ENCODE measurements at regions not wholly inside any gene's neighbourhood (a gene's known extent, or its start where the extent isn't known, plus 50 kb on each side); places are given as distances from the start of the nearest gene placed in this dataset.

- ATAC-seq (ENCODE audit: low read depth in 2 of 2) (no peak), DNase-seq (no peak)
- Mint-ChIP-seq H3K36me3 (peaks cover 0 to 5% of the 10 kb centered on the region in 2 donors), H3K27ac (no peak overlapping the region), H3K9me3 (peaks cover 0 to 19% (median 5%) of the 10 kb centered on the region in 7 donors), H3K4me1 (peaks cover 0 to 2% (median 0%) of the 10 kb centered on the region in 3 donors), H3K4me3 (no peak overlapping the region), H3K27me3 (peaks cover 0 to 4% (median 0%) of the 10 kb centered on the region in 3 donors)
These were observed 130.5 kb upstream of the NOX3 start for GRCh38 chr6:155586090-155586489.

DNA sequence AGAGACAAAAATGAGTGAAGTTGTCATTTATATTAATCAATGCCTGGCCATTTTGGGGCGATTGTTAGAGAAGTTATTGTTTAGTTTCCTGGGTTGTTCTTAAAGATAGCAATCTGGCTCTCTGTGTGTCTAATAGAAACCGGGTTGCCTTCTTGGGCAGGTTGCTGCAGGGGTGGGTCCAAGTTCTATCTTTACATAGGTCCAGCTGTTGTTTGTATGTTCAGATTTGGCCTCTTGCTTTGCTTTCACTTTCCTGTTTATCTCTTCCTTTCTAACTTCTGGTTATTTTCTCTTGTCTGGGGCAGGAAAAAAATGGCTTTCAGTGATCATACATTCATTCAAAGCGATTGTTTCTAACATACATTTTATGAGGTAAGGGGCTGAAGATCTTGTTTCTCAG, 128.4 kb upstream of the NOX3 start:
- Mint-ChIP-seq H3K9me3 (peaks cover 0 to 19% (median 5%) of the 10 kb centered on the region in 7 donors), H3K4me1 (peaks cover 0 to 2% (median 0%) of the 10 kb centered on the region in 3 donors), H3K4me3 (no peak overlapping the region), H3K27me3 (peaks cover 0 to 4% (median 0%) of the 10 kb centered on the region in 3 donors), H3K27ac (no peak overlapping the region), H3K36me3 (peaks cover 0 to 5% of the 10 kb centered on the region in 2 donors)
- DNase-seq (no peak), ATAC-seq (ENCODE audit: low read depth in 2 of 2) (no peak)

GRCh38 chr6:155582016-155582991, 126.7 kb upstream of the NOX3 start:
- DNase-seq (no peak), ATAC-seq (ENCODE audit: low read depth in 2 of 2) (no peak)
- H3K4me1 Mint-ChIP-seq = peaks cover 0 to 2% (median 0%) of the 10 kb centered on the region in 3 donors
- no peaks in the 10 kb centered on the region for H3K27me3 Mint-ChIP-seq
- H3K27ac Mint-ChIP-seq = no peak overlapping the region
- H3K4me3 Mint-ChIP-seq = no peak overlapping the region
- no peaks in the 10 kb centered on the region for H3K36me3 Mint-ChIP-seq
- peaks cover 0 to 7% (median 0%) of the 10 kb centered on the region in 7 donors for H3K9me3 Mint-ChIP-seq

DNA sequence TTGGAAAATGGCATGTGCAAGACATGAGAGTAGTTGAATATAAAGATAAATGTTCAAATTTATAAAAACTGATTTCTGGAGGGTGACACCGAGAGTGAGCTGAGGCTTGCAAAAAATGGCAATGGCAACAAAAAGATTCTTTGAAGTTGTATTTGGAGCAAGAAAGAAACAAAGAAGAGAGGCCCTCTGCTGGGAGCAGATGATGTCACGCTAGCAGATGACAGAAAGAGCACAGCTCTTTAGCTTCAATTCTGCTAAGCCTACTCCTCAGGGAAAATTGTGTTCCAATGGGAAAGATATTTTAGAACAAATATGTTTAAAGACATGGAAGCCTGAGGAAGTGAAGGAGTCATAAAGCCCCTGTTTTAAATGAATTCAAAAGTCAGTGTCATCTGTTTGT, 125.3 kb upstream of the NOX3 start:
- H3K4me1 Mint-ChIP-seq = peaks cover 0 to 2% (median 0%) of the 10 kb centered on the region in 3 donors
- H3K27me3 Mint-ChIP-seq = no peaks in the 10 kb centered on the region
- H3K36me3 Mint-ChIP-seq = no peaks in the 10 kb centered on the region
- ATAC-seq (ENCODE audit: low read depth in 2 of 2) = no peak
- no peak for DNase-seq
- H3K9me3 Mint-ChIP-seq = peaks cover 0 to 16% (median 3%) of the 10 kb centered on the region in 7 donors
- H3K4me3 Mint-ChIP-seq = no peak overlapping the region
- H3K27ac Mint-ChIP-seq = no peak overlapping the region

GRCh38 chr6:155578251-155578650, 122.6 kb upstream of the NOX3 start:
- Mint-ChIP-seq H3K9me3 (peaks cover 0 to 9% (median 0%) of the 10 kb centered on the region in 7 donors), H3K4me1 (no peaks in the 10 kb centered on the region), H3K4me3 (no peak overlapping the region), H3K36me3 (no peaks in the 10 kb centered on the region), H3K27me3 (peaks cover 0 to 13% (median 9%) of the 10 kb centered on the region in 3 donors), H3K27ac (no peak overlapping the region)
- ATAC-seq (ENCODE audit: low read depth in 2 of 2) (no peak), DNase-seq (no peak)

DNA sequence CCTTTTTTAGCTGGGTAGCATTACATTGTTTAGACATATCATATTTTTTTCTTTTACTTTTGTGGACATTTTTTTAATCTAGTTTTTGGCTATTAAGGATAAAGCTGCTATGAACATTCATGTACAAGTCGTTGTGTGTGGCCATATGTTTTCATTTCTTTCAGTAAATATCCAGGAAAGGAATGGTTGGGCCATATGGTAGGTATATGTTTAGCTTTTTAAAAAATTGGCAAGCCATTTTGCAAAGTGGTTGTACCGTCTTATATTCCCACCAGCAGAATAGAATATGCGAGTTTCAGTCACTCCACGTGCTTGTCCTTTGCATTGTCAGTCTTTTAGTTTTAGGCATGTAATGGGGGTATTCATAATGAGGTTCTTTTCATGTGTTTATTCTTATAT, 106.3 kb upstream of the NOX3 start:
- ATAC-seq (ENCODE audit: low read depth in 2 of 2) (no peak), DNase-seq (no peak)
- Mint-ChIP-seq H3K4me3 (no peak overlapping the region), H3K36me3 (no peaks in the 10 kb centered on the region), H3K27ac (no peak overlapping the region), H3K4me1 (no peaks in the 10 kb centered on the region), H3K9me3 (peaks cover 0 to 9% (median 2%) of the 10 kb centered on the region in 7 donors), H3K27me3 (no peaks in the 10 kb centered on the region)

DNA sequence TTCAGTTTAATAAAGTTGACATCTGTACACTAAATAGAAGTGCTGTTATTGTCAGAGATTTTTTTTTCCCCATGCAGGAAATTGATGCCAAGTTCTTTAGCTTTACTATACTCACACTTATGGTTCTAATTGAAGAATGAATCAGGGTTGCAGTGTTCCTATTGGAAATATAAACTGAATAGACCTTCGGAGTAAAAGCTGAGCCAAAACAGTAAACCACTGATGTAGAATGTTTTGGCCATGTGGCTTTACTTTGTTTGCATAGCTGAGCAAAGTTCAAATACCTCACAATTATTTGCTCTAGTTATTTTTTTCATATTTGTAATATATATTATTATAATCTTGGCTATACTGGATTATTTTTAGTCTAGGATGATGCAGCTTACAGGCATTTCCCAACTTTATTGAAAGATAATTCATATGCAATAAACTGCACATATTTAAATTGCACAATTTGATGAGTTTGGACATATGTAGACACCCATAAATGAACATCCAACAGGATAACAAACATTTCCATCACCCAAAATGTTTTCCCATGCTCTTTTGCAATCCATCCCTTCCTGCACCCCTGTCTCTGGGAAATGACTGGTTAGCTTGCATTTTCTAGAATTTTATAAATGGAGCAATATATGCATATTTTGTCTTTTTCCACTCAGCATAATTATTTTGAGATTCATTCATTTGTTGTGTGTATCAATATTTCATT, 105.8 kb upstream of the NOX3 start:
- H3K4me3 Mint-ChIP-seq = no peak overlapping the region
- no peaks in the 10 kb centered on the region for H3K36me3 Mint-ChIP-seq
- peaks cover 0 to 9% (median 2%) of the 10 kb centered on the region in 7 donors for H3K9me3 Mint-ChIP-seq
- H3K27me3 Mint-ChIP-seq = no peaks in the 10 kb centered on the region
- no peak for DNase-seq
- no peaks in the 10 kb centered on the region for H3K4me1 Mint-ChIP-seq
- H3K27ac Mint-ChIP-seq = no peak overlapping the region
- no peak for ATAC-seq (ENCODE audit: low read depth in 2 of 2)

GRCh38 chr6:155549928-155550327, 94.3 kb upstream of the NOX3 start:
- H3K9me3 Mint-ChIP-seq = no peaks in the 10 kb centered on the region
- DNase-seq (no peak), ATAC-seq (ENCODE audit: low read depth in 2 of 2) (no peak)
- H3K27me3 Mint-ChIP-seq = no peaks in the 10 kb centered on the region
- no peaks in the 10 kb centered on the region for H3K4me1 Mint-ChIP-seq
- no peaks in the 10 kb centered on the region for H3K36me3 Mint-ChIP-seq
- H3K4me3 Mint-ChIP-seq = no peak overlapping the region
- no peak overlapping the region for H3K27ac Mint-ChIP-seq

- ATAC-seq (ENCODE audit: low read depth in 2 of 2) = no peak
- Mint-ChIP-seq H3K27me3 (no peaks in the 10 kb centered on the region), H3K4me3 (no peak overlapping the region), H3K9me3 (no peaks in the 10 kb centered on the region), H3K27ac (no peak overlapping the region), H3K36me3 (no peaks in the 10 kb centered on the region), H3K4me1 (no peaks in the 10 kb centered on the region)
- DNase-seq = no peak
These were observed 93.6 kb upstream of the NOX3 start for GRCh38 chr6:155549028-155549798.

DNA sequence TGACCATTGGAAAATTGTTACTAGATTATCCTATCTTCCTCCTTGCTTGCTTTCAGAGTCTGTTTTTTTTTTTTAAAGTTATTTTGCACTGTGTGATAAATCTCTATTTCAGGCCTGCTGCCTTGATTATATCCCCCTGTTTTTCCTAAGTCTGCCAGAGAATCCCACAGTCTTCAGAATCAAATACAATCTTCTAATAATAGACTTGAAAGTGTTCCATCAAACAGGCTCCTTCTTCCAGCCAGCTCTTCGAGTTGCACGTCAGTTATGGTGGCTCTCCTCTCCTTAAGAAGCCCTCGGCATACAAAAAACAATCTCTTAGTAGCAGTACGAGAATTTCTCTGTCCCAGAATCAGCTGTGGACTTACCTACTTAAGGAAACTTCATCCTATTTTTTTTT, 92.9 kb upstream of the NOX3 start:
- DNase-seq (no peak), ATAC-seq (ENCODE audit: low read depth in 2 of 2) (no peak)
- no peaks in the 10 kb centered on the region for H3K27me3 Mint-ChIP-seq
- no peak overlapping the region for H3K4me3 Mint-ChIP-seq
- no peaks in the 10 kb centered on the region for H3K9me3 Mint-ChIP-seq
- no peaks in the 10 kb centered on the region for H3K4me1 Mint-ChIP-seq
- no peak overlapping the region for H3K27ac Mint-ChIP-seq
- H3K36me3 Mint-ChIP-seq = no peaks in the 10 kb centered on the region

GRCh38 chr6:155544677-155545076, 89.0 kb upstream of the NOX3 start:
- H3K4me1 Mint-ChIP-seq = no peaks in the 10 kb centered on the region
- H3K4me3 Mint-ChIP-seq = no peak overlapping the region
- no peak for ATAC-seq (ENCODE audit: low read depth in 2 of 2)
- DNase-seq = no peak
- no peaks in the 10 kb centered on the region for H3K36me3 Mint-ChIP-seq
- H3K9me3 Mint-ChIP-seq = no peaks in the 10 kb centered on the region
- no peaks in the 10 kb centered on the region for H3K27me3 Mint-ChIP-seq
- H3K27ac Mint-ChIP-seq = no peak overlapping the region

- no peaks in the 10 kb centered on the region for H3K27me3 Mint-ChIP-seq
- H3K4me1 Mint-ChIP-seq = no peaks in the 10 kb centered on the region
- ATAC-seq (ENCODE audit: low read depth in 2 of 2) (no peak), DNase-seq (no peak)
- H3K27ac Mint-ChIP-seq = peak overlapping the region in 1 of 6 donors; percentile 3
- H3K4me3 Mint-ChIP-seq = no peak overlapping the region
- no peaks in the 10 kb centered on the region for H3K36me3 Mint-ChIP-seq
- H3K9me3 Mint-ChIP-seq = no peaks in the 10 kb centered on the region
These were observed 87.7 kb upstream of the NOX3 start for GRCh38 chr6:155543166-155543847.

DNA sequence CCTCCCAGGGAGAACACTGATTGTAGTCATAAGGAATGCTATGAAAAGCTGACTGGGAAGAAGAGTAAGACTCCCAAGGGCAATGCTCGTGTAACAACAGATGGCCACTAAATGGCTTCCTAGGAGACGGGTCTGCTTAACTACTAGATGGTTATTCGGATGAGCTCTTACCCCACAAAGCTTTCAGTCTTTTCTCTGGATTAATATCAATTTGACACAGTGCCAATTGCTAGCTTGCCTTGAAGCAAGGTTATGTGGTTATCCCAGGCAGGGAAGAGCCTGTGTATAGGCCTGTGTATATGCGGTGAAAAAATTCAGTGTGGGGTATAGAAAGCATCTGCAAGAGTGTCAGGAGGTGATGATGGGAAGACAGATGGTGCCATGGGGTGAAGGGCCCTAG, 86.4 kb upstream of the NOX3 start:
- ATAC-seq (ENCODE audit: low read depth in 2 of 2) (no peak), DNase-seq (no peak)
- no peaks in the 10 kb centered on the region for H3K36me3 Mint-ChIP-seq

More for the DNA sequence above, 86.4 kb upstream of the NOX3 start:
- no peak overlapping the region for H3K27ac Mint-ChIP-seq
- no peaks in the 10 kb centered on the region for H3K4me1 Mint-ChIP-seq
- H3K4me3 Mint-ChIP-seq = no peak overlapping the region
- H3K9me3 Mint-ChIP-seq = no peaks in the 10 kb centered on the region
- H3K27me3 Mint-ChIP-seq = no peaks in the 10 kb centered on the region

Data from naive B cell (primary cell).